Activated CD8-positive, alpha-beta memory T cell treated with anti-CD3 and anti-CD28 coated beads, Interleukin-2, amount 10 ng/mL, durations not matched to agents 7 days and 5 days (primary cell): ENCODE measurements at regions not wholly inside any gene's neighbourhood (a gene's known extent, or its start where the extent isn't known, plus 50 kb on each side); places are given as distances from the start of the nearest gene placed in this dataset.

Source experiments
- ATAC-seq: fragments of 150-1000 bp; cut with Tn5 transposase; one replicate; pipeline ENCODE4 v1.10.0; 2021; ENCODE audit warnings: moderate library complexity
- CTCF ChIA-PET: fragments of 350-600 bp; sonication (Branson Sonifier 250); formaldehyde crosslinking; loops from one replicate; lab custom pipeline; 2021; ENCODE audit warnings: antibody characterized with exemption; lab: Charles Lee
- DNase-seq: peaks from one replicate; pipeline ENCODE4 v3.0.0-alpha.2; 2020
- H3K27ac Mint-ChIP-seq: one replicate; pipeline ENCODE4 v1.8.0; 2021; ENCODE audit warnings: mild to moderate bottlenecking, mixed read lengths
- H3K27me3 Mint-ChIP-seq: one replicate; pipeline ENCODE4 v1.8.0; 2021; ENCODE audit warnings: mixed read lengths
- H3K36me3 Mint-ChIP-seq: one replicate; pipeline ENCODE4 v1.8.0; 2021; ENCODE audit warnings: mild to moderate bottlenecking, mixed read lengths
- H3K4me1 Mint-ChIP-seq: one replicate; pipeline ENCODE4 v1.8.0; 2021; ENCODE audit warnings: mixed read lengths
- H3K4me3 Mint-ChIP-seq: one replicate; pipeline ENCODE4 v1.8.0; 2021; ENCODE audit warnings: mild to moderate bottlenecking, moderate library complexity, mixed read lengths
- H3K9me3 Mint-ChIP-seq: one replicate; pipeline ENCODE4 v1.8.0; 2022; ENCODE audit warnings: low read depth, mixed read lengths

DNA sequence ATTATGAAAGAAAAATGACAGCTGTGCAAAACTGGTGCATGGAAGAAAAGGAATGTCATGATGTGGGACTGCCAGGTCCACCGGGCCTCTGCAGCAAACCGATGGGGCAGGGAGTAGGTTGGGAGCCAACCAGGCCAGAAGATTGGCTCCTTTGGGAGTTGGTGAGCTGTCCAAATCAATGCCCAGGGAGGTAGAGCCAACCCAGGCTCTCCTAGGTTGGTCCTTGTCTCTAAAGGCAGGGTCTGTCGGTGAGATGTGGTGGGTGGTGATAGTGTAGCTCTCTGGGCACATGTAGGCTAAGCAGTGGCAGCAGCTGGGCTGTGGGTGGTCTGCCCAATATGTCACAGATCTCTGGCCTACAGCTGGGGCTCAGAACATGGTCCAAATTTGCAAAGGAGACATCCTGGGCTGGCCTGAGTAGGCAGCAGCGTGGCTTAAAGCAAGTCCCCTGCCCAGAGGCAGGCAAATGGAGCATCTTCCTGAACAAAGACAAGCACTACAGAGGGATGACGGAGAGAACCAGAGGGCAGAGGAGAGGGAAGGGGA, 61.2 kb upstream of the PRDX6 start:
- ATAC-seq (no peak), DNase-seq (no peak)
- Mint-ChIP-seq H3K4me1 (peaks cover 16% of the 10 kb centered on the region), H3K27ac (peak overlapping the region; percentile 56), H3K9me3 (no peaks in the 10 kb centered on the region), H3K36me3 (no peaks in the 10 kb centered on the region), H3K4me3 (no peak overlapping the region), H3K27me3 (no peaks in the 10 kb centered on the region)
- CTCF ChIA-PET = interaction anchor here (1.4 kb wide), 1 partner anchor 673 kb away, joined by 4 read pairs; no protein-coding TSS in a partner anchor

DNA sequence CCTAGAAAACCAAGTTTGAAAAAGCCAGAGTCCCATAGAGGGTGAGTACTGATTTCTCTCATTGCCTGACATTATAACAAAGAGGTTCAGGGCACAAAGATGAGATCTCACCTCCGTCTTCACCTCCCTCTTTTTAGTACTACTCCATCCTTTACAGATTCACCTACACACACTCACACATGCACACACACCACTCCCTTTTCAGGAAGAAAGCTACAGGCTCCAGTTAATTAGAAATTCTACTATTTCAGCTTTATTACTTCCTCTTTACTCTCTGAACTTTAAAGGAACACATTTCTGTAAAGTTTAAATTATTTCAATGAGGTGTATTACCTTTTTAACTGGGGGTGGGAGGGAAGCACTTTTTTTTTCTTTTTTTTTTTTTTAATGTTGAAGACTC, 59.6 kb upstream of the PRDX6 start:
- CTCF ChIA-PET = interaction anchor here (0.7 to 2.6 kb wide), 3 partner anchors 13 to 728 kb away, joined by 3 to 11 read pairs (median 5); no protein-coding TSS in a partner anchor
- no peaks in the 10 kb centered on the region for H3K36me3 Mint-ChIP-seq
- no peaks in the 10 kb centered on the region for H3K9me3 Mint-ChIP-seq
- H3K27ac Mint-ChIP-seq = no peak overlapping the region
- ATAC-seq (no peak), DNase-seq (no peak)
- peaks cover 11% of the 10 kb centered on the region for H3K4me1 Mint-ChIP-seq
- no peak overlapping the region for H3K4me3 Mint-ChIP-seq
- H3K27me3 Mint-ChIP-seq = no peaks in the 10 kb centered on the region

DNA sequence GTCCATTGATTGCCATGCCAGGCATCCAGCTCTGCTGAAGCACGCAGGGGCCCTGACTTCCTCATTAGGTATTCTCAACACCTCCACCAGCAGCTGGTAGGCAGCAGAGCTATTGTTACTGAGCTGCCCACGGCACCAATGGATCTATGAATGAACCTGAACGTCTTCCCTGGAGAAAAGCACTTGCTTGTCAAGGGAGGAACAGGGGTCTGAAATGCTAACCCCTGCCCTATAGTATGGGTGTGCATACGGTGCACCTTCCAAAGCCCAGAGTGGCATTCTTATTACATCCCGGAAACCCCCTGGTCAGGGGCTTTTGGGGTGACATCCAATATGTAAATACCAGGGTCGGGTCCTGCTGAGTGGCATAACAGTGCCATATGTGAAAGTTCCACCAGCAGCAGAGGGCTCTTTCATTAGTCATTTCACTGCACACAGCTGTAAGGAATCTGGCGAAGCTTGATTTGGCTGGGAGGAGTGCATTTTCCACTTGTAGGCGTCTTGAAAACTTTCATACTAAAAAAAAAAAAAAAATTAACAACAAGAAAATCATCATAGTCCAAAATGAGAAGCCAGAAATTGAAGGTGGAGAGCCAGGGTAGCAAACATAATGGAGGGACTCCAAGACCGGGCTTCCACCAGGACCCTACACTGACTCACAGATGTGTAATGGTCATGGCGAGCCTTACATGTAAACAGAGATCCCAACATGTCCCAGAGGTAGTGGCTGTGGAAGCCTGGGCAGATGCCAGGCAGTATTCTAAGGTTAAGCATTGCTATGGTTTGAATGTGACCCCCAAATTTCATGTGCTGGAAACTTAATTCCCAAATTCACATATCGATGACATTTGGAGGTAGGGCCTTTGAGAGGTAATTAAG, 58.8 kb upstream of the PRDX6 start:
- Mint-ChIP-seq H3K27ac (no peak overlapping the region), H3K27me3 (no peaks in the 10 kb centered on the region), H3K4me1 (peaks cover 11% of the 10 kb centered on the region), H3K4me3 (no peak overlapping the region), H3K36me3 (no peaks in the 10 kb centered on the region), H3K9me3 (no peaks in the 10 kb centered on the region)
- DNase-seq = no peak
- no peak for ATAC-seq
- CTCF ChIA-PET = interaction anchor here (0.6 to 2.6 kb wide), 5 partner anchors 12 to 1432 kb away, joined by 3 to 11 read pairs (median 4); no protein-coding TSS in a partner anchor

DNA sequence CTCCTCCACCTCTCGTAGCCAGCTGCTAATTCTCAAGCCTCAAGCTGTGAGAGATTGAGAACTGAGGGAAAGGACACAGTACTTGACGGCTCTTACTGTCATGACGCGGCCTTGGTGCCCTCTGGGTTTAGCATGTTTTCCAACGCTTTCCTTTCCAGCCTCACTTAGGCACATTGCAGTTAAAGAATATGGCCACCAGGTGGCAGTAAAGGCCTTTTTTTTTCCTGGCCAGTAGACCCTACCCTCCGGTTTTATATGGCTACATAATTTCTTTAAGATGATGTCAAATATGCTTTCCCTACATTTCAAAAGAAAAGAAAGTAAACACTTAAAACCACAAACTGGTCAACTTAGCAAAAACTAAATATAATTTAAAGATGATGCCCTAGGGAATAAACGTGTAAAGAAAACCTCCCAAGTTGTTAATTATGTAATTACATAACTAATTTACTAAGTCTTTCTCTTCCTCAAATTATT, 56.8 kb upstream of the PRDX6 start:
- H3K4me3 Mint-ChIP-seq = no peak overlapping the region
- no peaks in the 10 kb centered on the region for H3K36me3 Mint-ChIP-seq
- no peak overlapping the region for H3K27ac Mint-ChIP-seq
- ATAC-seq = peak; percentile 81
- H3K4me1 Mint-ChIP-seq = peaks cover 9% of the 10 kb centered on the region
- H3K9me3 Mint-ChIP-seq = no peaks in the 10 kb centered on the region
- peak; percentile 69 for DNase-seq
- CTCF ChIA-PET = interaction anchor here (0.7 to 1.4 kb wide), 5 partner anchors 9 to 676 kb away, joined by 4 to 11 read pairs (median 5); partner anchors contain the start of gene KLHL20
- no peaks in the 10 kb centered on the region for H3K27me3 Mint-ChIP-seq

DNA sequence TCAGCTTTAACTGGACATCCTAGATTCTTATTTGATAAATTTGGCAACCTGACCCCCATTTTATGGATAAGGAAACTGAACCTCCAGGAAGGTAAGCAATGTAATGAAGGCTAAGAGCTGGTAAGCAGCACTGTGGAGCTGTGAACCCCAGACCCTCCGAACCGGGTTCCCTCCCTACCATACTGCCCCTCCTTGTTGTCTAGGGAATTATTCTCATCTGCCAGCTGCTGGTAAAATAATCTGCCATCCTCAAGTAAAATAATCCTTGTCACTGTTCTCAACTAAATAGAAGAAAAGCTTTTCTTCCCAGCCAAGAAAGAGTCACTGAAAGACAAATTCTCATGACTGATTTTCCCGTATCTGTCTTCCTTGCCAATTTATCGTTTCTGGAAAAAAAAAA, 55.8 kb upstream of the PRDX6 start:
- ATAC-seq = no peak
- Mint-ChIP-seq H3K27me3 (no peaks in the 10 kb centered on the region), H3K4me3 (no peak overlapping the region), H3K27ac (no peak overlapping the region), H3K4me1 (peaks cover 7% of the 10 kb centered on the region), H3K36me3 (no peaks in the 10 kb centered on the region), H3K9me3 (no peaks in the 10 kb centered on the region)
- DNase-seq = no peak
- CTCF ChIA-PET = interaction anchor here (1.0 to 1.3 kb wide), 3 partner anchors 9 to 403 kb away, joined by 3 to 11 read pairs (median 3); partner anchors contain the start of genes CENPL and DARS2

DNA sequence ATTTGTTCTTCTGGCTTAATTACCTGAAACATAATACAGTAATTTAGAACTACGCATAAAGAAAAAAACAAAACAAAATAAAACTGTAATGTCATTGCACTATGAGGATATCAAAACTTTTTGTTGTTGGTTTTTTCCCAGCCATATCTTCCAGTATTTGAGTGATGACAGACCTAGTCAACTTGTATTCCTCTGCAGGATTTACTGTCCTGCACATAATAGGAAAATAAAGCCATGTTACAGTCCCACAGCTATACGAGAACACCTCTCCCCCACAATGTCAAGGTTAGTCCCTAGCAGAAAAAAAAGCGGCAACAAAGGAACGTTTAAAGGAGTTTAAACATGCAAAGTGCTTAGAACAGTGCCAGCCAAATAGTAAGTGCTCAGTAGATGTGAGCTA, 55.3 kb upstream of the PRDX6 start:
- CTCF ChIA-PET = interaction anchor here (1.0 to 1.3 kb wide), 3 partner anchors 8 to 403 kb away, joined by 3 to 11 read pairs (median 3); partner anchors contain the start of genes CENPL and DARS2
- Mint-ChIP-seq H3K4me3 (no peak overlapping the region), H3K27me3 (no peaks in the 10 kb centered on the region), H3K36me3 (no peaks in the 10 kb centered on the region), H3K9me3 (no peaks in the 10 kb centered on the region), H3K27ac (no peak overlapping the region), H3K4me1 (peaks cover 7% of the 10 kb centered on the region)
- no peak for DNase-seq
- no peak for ATAC-seq

DNA sequence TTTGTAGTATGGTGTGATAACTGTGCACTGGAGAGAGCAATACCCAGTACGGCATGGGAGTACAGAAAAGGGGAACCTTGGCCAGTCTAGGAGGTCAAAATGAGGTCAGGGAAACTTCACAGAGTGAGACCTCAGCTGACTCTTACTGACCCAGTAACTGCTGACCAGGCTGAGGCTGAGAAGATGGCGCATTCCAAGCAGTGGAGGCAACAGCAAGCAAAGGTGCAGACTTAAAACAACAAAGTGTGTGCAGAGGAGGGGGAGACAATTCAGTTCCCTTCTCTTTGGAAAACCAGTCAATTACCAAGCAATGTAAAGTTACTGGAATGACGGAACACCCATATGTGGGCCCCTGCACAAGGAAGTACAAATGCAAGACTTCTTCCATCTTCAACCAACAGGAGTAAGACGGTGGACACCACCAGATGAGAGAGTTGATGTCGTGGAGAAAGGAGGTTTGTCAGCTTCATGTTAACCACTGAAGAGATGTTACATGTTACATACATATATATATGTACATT, 54.6 kb upstream of the PRDX6 start:
- H3K4me3 Mint-ChIP-seq = no peak overlapping the region
- DNase-seq (no peak), ATAC-seq (no peak)
- no peaks in the 10 kb centered on the region for H3K27me3 Mint-ChIP-seq
- H3K36me3 Mint-ChIP-seq = no peaks in the 10 kb centered on the region
- CTCF ChIA-PET = no interaction called here
- H3K4me1 Mint-ChIP-seq = peaks cover 7% of the 10 kb centered on the region
- no peak overlapping the region for H3K27ac Mint-ChIP-seq
- H3K9me3 Mint-ChIP-seq = no peaks in the 10 kb centered on the region

DNA sequence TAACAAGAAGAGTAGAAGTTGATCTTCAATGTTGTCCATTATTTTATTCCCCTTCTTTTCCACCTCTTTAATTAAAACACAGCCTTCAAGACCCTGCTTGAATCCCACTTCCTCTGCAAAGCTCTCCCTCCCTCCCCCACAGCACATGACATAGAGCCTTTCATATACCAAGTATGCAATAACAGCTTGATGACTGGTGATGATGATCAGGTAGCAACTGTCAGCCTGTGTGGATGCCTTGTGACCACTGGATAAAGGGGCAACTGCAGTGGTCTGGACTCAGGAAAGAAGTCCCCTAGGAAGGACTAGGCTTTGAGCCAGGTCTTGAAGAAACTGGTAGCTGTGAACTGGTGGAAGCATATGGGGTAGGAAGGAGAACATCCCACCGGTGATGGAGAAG, 53.8 kb upstream of the PRDX6 start:
- Mint-ChIP-seq H3K36me3 (no peaks in the 10 kb centered on the region), H3K27ac (no peak overlapping the region), H3K9me3 (no peaks in the 10 kb centered on the region), H3K27me3 (no peaks in the 10 kb centered on the region), H3K4me1 (peaks cover 7% of the 10 kb centered on the region), H3K4me3 (no peak overlapping the region)
- ATAC-seq (no peak), DNase-seq (no peak)
- CTCF ChIA-PET = interaction anchor here (0.9 kb wide), 1 partner anchor 680 kb away, joined by 3 read pairs; no protein-coding TSS in a partner anchor

DNA sequence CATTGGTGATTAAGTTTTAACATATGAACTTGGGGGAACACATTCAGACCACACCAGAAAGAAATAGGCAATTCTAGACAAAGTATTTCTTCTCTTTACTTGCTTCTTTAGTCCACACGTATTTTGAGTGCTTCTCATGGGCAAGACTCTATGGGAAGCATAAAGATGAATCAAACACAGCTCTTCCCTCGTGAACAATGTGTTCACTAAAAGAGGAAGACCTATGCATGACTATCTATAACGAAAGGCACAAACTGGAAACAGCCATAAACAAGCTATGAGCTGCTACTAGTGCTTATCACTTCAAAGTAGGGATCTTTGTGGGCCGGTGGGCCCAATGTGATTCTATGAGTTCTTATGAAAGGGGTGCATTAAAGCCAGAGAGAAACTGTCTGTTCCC, 53.0 kb upstream of the PRDX6 start:
- Mint-ChIP-seq H3K36me3 (no peaks in the 10 kb centered on the region), H3K27me3 (no peaks in the 10 kb centered on the region), H3K4me1 (peaks cover 8% of the 10 kb centered on the region), H3K9me3 (no peaks in the 10 kb centered on the region), H3K4me3 (no peak overlapping the region), H3K27ac (no peak overlapping the region)
- ATAC-seq = no peak
- DNase-seq = no peak
- CTCF ChIA-PET = interaction anchor here (0.9 kb wide), 1 partner anchor 681 kb away, joined by 3 read pairs; no protein-coding TSS in a partner anchor

DNA sequence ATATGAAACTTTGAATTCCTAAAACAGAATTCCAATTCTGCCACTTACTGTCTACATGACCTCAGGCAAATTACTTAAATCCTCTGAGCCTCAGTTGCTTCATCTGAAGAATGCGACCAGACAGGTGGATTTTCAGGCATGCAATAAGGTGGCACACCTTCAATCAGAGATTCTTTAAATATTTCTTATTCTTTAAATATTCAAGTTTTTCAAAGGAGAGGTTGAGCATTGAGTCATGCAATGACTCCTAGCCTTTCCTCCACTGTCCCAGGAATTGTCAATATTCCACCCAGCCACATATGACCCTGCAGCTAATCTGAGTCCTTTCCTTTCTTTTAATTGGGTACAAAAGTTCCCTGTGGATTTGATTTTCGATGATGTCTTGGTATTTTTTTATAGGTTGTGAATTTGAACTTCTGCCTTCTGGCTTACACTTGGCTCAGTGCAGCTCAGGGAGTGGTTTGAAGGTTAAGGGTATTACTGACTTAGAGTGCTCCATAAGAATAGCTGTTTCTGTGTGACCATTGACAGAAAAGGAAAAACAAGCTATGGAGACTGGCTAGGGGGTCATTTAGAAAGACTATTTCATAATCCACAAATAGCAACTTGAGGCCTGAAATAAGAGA, 52.2 kb upstream of the PRDX6 start:
- no peak overlapping the region for H3K27ac Mint-ChIP-seq
- no peaks in the 10 kb centered on the region for H3K9me3 Mint-ChIP-seq
- H3K27me3 Mint-ChIP-seq = no peaks in the 10 kb centered on the region
- no peak for ATAC-seq
- DNase-seq = no peak
- no peak overlapping the region for H3K4me3 Mint-ChIP-seq
- H3K4me1 Mint-ChIP-seq = peaks cover 14% of the 10 kb centered on the region
- CTCF ChIA-PET = interaction anchor here (1.6 kb wide), 1 partner anchor 401 kb away, joined by 3 read pairs; no protein-coding TSS in a partner anchor
- H3K36me3 Mint-ChIP-seq = no peaks in the 10 kb centered on the region

DNA sequence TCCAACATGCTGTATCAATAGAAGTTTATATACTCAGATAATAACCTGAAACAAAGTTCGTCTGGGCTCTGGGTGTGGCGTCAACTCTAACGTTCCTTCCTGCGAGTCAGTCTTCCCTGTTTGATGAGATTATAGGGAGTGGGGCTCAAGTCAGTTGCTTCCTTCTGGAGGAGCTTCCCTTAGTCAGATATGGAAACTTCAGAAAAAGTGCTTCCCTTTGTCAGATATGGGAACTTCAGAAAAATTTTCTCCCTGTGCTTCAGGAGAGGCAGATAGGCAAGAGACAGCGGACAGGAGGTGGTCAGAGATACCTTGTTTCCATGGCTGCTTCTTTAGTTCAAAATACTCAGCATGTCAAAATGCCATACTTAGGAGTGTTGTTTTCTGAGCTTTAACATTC, 51.1 kb upstream of the PRDX6 start:
- ATAC-seq (no peak), DNase-seq (no peak)
- Mint-ChIP-seq H3K4me1 (peaks cover 20% of the 10 kb centered on the region), H3K4me3 (no peak overlapping the region), H3K9me3 (no peaks in the 10 kb centered on the region), H3K36me3 (no peaks in the 10 kb centered on the region), H3K27ac (no peak overlapping the region), H3K27me3 (no peaks in the 10 kb centered on the region)
- CTCF ChIA-PET = interaction anchor here (1.6 kb wide), 1 partner anchor 400 kb away, joined by 3 read pairs; no protein-coding TSS in a partner anchor

DNA sequence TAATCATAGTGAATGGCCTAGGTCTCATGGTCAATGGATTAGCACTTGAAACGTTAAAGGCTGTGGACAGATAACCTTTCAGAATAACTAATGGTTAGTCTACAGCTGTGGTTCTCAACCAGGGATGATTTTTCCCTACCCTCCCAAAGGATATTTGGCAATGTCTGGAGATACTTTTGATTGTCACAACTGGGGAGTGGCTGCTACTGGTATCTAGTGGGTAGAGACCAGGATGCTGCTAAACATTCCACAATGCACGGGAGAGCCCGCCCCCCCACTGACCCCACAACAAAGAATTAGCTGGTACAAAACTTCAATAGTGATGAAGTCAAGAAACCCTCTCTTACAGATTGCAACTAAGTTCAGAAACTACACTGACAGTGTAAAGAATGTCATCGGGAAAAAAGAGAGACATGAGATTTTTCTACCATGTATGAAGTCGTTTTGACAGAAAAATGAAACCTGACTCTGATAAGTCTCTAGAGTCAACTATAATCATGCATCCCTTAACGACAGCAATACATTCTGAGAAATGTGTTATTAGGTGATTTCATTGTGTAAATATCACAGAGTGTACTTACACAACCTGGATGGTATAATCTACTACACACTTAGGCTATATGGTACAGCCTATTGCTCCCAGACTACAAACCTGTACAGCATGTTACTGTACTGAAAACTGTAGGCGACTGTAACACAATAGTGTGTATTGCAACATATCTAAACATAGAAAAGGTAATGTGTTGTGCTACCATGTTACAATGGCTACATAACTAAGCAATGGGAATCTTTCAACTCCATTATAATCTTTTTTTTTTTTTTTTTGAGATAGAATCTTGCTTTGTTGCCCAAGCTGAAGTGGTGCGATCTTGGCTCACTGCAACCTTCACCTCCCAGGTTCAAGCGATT, 49.7 kb upstream of the PRDX6 start:
- H3K4me3 Mint-ChIP-seq = no peak overlapping the region
- no peak overlapping the region for H3K27ac Mint-ChIP-seq
- CTCF ChIA-PET = no interaction called here
- DNase-seq (no peak), ATAC-seq (no peak)
- no peaks in the 10 kb centered on the region for H3K9me3 Mint-ChIP-seq
- no peaks in the 10 kb centered on the region for H3K27me3 Mint-ChIP-seq
- H3K36me3 Mint-ChIP-seq = no peaks in the 10 kb centered on the region
- peaks cover 26% of the 10 kb centered on the region for H3K4me1 Mint-ChIP-seq
